ENCODE measurements at regions not wholly inside any gene's neighbourhood (a gene's known extent, or its start where the extent isn't known, plus 50 kb on each side); places are given as distances from the start of the nearest gene placed in this dataset.

GRCh38 chr4:17335371-17335770 lies 176.5 kb downstream of the QDPR start:
- H3K36me3 ChIP-seq (ENCODE audit: control insufficient read depth in 2 of 2, extremely low read depth in 1 of 2, insufficient read depth in 2 of 2, low read length in 2 of 2): no peaks in the 10 kb centered on the region
- DNase-seq (ENCODE audit: low read depth, low spot score): no peak
- H3K9ac ChIP-seq (replicated peaks; ENCODE audit: extremely low read depth, insufficient read depth, low read length): no peak overlapping the region
- intact Hi-C loops (cut with micrococcal nuclease) (no loop called here), dilution Hi-C loops (cut with MboI; ENCODE audit: extremely low pct_ligation_motif_present, low sequenced_read_pairs) (no loop called here)
- peaks cover 22% of the 10 kb centered on the region for H3K4me1 ChIP-seq (ENCODE audit: control insufficient read depth, extremely low read depth, insufficient read depth, low read length)
- no peaks in the 10 kb centered on the region for H3K9me1 ChIP-seq (replicated peaks; ENCODE audit: control insufficient read depth, extremely low read depth, insufficient read depth, low read length)
- no peaks in the 10 kb centered on the region for H3K27me3 ChIP-seq (ENCODE audit: control insufficient read depth in 2 of 2, insufficient read depth in 2 of 2, low read length in 2 of 2)
- CTCF ChIA-PET: interaction anchor here (2.2 kb wide), 1 partner anchor 112 kb away, joined by 7 read pairs; no protein-coding TSS in a partner anchor
- POLR2A ChIA-PET: no interaction called here
- H4K20me1 ChIP-seq (replicated peaks; ENCODE audit: control insufficient read depth, extremely low read depth, insufficient read depth, low read length): no peaks in the 10 kb centered on the region
- H2AFZ ChIP-seq (ENCODE audit: low read depth, low read length): no peak overlapping the region
- H3K79me2 ChIP-seq (ENCODE audit: control insufficient read depth, insufficient read depth, low read length): no peaks in the 10 kb centered on the region
- no peak overlapping the region for H3K27ac ChIP-seq (ENCODE audit: insufficient read depth, low read depth, low read length)
- H3K9me3 ChIP-seq (replicated peaks; ENCODE audit: control insufficient read depth, insufficient read depth, low read length): no peaks in the 10 kb centered on the region
- no peak for FAIRE-seq
- no peak overlapping the region for H3K4me3 ChIP-seq (replicated peaks in 1 of 3; ENCODE audit: insufficient read depth in 1 of 3, low read depth in 1 of 3, low read length in 3 of 3)
- no TSS peak for BruUV-seq (replicated peaks)
- no peak overlapping the region for H3K4me2 ChIP-seq (ENCODE audit: insufficient read depth, low read length)
- no peak for TF ChIP-seq MAX (IDR thresholded peaks at IDR 0.05; ENCODE audit: insufficient read depth, insufficient read length)
- no peak for TF ChIP-seq MYC (IDR thresholded peaks at IDR 0.05; ENCODE audit: low read depth, low read length)
- TF ChIP-seq POLR2A (IDR thresholded peaks at IDR 0.05; ENCODE audit: low read depth, low read length): no peak
- no peak for TF ChIP-seq JUN (IDR thresholded peaks at IDR 0.05; ENCODE audit: borderline replicate concordance, insufficient read depth, insufficient read length, low read depth)
- TF ChIP-seq GATA2 (IDR thresholded peaks at IDR 0.05; ENCODE audit: insufficient read depth, insufficient read length, low read depth, low read length): no peak
- no peak for TF ChIP-seq POLR2AphosphoS5 (IDR thresholded peaks at IDR 0.05; ENCODE audit: insufficient read depth, low read depth, low read length)
- no peak for TF ChIP-seq FOS (IDR thresholded peaks at IDR 0.05; ENCODE audit: borderline replicate concordance, insufficient read depth, low read length)
- TF ChIP-seq, protein P1, sequence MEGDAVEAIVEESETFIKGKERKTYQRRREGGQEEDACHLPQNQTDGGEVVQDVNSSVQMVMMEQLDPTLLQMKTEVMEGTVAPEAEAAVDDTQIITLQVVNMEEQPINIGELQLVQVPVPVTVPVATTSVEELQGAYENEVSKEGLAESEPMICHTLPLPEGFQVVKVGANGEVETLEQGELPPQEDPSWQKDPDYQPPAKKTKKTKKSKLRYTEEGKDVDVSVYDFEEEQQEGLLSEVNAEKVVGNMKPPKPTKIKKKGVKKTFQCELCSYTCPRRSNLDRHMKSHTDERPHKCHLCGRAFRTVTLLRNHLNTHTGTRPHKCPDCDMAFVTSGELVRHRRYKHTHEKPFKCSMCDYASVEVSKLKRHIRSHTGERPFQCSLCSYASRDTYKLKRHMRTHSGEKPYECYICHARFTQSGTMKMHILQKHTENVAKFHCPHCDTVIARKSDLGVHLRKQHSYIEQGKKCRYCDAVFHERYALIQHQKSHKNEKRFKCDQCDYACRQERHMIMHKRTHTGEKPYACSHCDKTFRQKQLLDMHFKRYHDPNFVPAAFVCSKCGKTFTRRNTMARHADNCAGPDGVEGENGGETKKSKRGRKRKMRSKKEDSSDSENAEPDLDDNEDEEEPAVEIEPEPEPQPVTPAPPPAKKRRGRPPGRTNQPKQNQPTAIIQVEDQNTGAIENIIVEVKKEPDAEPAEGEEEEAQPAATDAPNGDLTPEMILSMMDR (IDR thresholded peaks at IDR 0.05; ENCODE audit: extremely low read depth in 1 of 2, insufficient read depth in 1 of 2, low read depth in 1 of 2, low read length in 2 of 2): no peak
